ENCODE measurements at regions not wholly inside any gene's neighbourhood (a gene's known extent, or its start where the extent isn't known, plus 50 kb on each side); places are given as distances from the start of the nearest gene placed in this dataset.

DNA sequence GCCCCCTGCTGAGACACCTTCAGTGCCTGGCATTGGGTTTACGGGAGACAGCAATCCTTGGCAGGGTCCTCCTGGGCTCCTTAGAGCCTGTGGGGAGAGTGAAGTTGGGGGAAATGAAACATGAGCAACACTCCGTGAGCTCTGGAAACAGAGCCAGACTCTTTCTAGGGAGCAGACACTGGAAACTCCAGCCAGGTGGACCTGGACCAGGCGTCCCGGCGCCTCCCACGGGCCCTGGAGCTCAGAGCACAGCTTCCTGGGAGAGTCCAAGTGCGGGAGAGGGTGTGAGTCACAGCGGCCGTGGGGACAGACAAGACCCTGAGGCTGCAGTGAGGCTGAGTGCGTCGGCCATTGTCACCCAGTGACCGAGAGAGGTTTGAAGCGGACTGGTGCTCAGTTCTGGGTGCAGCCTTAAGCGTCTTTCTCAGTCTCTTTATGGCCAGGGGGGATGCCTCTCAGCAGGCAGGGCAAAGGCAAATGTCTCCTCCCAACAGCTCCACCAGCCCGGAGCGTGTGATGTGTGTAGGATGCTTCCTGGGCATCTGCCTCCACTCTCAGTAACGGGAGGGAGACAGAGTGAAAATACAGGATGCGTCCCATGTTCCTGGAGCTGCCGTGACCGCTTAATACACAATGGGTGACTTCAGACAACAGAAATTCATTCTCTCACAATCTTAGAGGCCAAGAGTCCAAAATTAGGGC is 399.2 kb downstream of the SHANK2 start:
- DNase-seq (ENCODE audit: low read depth in 2 of 3, low spot score in 2 of 3): no peak

DNA sequence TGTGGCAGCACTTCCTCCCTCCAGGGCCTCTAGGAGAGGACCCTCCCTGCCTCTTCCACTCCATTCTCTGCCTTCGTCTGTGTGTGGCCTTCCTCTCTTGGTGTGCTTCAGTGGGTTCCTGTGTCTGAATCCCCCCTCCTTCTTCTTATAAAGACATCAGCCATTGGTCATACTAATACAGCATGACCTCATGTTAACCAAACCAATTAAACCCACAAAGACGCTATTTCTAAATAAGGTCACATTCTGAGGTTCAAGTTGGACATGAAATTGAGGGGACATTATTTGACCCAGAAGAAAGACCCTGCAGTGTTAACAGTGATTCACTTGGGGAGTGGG is 398.6 kb downstream of the SHANK2 start:
- DNase-seq (ENCODE audit: low read depth in 2 of 3, low spot score in 2 of 3): no peak

DNA sequence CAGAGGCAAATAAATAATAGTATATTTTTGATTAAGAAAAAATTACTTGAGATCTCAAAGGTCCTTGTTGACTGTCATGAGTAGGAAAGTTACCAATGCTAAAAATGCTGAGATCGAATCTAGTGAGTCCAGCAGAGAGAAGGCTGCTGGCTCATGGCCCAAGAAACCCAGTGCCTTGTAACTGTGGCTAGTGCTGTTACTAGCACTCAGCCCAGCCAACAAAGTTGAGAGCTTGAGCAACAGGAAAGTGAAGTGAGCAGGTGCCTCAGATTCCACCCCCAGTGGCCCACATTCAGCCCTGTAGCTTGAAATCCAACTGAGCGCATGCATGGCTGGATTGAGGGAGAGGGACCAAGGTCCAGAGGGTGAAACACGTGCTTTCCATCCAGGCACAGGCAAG is 398.2 kb downstream of the SHANK2 start:
- DNase-seq (ENCODE audit: low read depth in 2 of 3, low spot score in 2 of 3): no peak

DNA sequence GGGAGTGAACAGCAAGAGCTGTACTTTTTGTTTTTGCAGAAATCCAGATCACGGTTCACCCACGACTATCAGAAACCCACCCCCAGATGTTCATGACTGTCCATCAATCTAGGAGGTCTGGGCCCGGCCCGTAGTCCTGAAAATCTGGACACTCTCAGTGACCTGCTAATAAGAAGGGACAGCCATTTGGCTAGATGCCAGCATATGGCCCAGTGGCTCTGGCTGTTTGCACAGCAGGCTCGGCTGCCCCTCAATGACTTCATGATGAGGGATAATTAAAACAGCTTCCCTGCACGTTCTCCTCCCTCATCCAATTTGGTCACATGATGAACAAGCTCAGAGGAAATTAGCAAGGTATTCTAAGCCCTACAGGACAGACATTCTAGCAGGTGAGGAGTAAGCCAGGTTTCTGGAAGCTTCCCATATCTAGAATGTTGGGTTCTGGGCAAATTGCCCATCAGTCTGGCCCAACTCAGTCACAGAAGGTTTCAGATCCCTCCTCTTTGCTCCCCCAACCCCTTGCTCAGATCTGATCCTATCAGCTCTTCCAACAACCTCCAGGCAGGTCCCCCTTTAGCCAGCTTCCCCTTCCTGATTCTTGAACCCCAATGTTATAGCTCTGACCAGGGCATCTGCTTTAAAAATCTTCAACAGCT is 397.3 kb downstream of the SHANK2 start:
- DNase-seq (ENCODE audit: low read depth in 2 of 3, low spot score in 2 of 3): no peak

DNA sequence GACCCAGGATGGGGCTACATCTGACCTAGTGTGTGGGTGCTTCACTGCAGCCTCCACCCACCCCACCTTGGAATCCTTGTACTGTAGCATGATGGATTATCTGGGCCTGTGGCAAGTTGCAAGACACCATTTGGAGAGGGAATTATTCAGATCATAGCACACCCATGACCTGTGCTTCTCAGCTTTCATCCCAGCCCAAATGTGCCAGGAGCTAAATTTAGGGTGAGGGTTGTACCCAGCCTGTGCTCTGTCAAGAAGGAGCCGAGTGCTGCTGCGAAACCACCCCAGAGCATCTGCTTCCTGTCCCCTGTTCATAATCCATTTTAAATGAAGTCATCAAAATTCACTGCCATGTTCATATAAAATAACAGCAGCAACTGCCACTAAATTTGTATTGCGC is 394.5 kb downstream of the SHANK2 start:
- DNase-seq (ENCODE audit: low read depth in 2 of 3, low spot score in 2 of 3): no peak

DNA sequence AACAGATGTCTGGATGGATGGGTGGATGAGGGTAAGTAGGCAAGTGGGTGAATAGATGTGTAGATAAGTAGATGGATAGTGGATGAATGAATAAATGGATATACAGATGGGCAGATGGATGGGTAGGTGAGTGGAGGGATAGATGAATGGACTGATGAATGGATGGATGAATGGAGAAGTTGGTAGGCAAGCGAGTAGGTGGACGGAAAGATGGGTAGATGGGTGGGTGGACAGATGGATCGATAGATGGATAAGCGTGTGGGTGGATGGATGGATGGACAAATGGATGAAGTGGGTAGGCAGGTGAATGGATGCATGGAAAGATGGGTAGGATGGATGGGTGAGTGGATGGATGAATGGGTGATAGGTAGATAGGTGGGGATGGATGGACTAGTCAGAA is 393.2 kb downstream of the SHANK2 start:
- DNase-seq (ENCODE audit: low read depth in 2 of 3, low spot score in 2 of 3): no peak

DNA sequence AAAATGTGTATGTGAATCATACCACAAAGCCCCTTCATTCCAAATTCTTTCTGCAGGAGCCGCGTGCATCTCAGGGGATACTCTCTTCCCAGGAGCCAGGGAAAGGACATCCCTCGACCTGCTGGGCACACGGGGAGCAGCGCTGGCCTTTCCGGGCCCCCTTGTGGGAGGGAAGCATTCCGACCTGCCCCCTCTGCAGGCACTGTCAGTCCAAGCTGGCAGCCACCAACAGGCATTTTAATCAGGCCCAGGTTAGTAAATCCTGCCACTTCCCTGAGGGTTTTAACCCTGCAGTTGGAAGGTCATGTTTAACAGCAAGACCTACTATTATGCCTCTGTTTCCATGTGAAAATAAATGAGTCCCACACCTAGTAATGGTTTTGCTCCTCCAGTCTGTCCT is 391.5 kb downstream of the SHANK2 start:
- DNase-seq (ENCODE audit: low read depth in 2 of 3, low spot score in 2 of 3): no peak

DNA sequence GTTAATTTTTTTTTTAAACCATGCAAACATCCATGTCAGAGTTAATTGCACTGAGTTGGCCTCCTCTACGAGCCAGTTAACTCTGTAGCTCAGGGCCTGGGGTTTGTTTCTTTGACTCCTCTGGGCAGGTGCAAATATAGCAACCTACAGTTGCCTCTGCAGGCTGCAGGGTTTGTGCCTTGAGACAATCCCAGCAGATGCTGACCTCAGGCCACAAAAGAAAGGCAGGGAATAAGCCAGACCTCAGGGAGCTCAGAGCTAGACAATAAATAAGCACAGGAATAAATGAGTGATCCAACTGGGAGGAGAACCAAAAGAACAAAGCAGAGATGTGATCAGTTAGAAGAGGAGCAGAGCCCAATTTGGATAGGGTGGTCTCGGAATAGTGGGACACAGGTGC is 390.8 kb downstream of the SHANK2 start:
- no peak for DNase-seq (ENCODE audit: low read depth in 2 of 3, low spot score in 2 of 3)

DNA sequence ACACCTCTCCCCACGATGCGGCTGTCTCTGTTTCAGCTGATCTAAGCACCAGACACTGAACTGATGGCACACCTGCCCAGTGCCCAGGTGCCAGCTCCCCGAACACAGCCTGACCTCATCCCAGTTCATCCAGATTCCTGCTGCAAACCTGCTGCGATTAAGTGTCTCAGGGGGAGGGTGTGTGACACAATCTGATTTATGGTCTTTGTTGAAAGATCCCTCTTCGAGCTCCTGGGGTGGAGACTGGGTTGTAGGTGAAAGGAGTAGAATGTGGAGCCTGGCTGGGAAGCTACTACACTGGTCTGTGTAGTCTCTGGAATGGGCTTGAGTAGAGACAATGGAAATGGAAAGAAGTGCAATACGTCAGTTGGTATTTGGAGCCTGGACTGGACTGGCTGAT is 390.3 kb downstream of the SHANK2 start:
- no peak for DNase-seq (ENCODE audit: low read depth in 2 of 3, low spot score in 2 of 3)

DNA sequence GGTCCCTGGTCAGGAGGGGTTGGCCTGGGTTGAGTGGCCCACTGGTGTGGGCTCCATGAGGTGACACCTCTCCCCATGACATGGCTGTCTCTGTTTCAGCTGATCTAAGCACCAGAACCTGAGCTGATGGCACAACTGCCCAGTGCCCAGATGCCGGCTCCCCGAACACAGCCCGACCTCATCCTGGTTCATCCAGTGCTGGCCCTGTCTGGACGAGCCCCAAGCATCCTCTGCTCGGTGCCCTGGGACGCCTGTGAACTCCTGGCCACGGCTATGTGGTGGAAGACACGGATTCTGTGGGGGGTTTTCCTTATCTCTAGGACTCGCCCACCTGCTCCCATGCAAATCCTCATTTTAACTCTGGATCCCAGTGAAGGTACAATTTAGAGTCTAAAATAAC is 389.2 kb downstream of the SHANK2 start:
- DNase-seq (ENCODE audit: low read depth in 2 of 3, low spot score in 2 of 3): no peak

DNA sequence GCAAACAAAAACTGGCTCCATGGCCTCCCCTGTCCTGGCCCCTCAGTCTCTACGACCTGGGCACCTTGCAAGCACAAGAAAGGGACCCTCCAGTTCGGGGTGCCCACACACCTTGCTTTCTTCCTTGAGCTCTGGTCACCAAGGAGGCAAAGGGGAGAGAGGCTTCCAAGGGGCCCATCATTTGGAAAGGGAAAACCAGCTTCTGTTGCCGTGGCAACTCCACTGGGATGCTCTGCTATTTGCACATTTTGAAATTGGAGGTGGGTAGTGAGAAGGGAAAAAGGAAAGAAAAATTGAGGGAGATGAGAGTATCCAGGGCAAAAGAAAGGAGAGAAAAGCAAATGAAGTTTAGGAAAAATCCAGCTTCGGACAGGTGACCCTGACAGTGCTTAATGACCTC is 388.4 kb downstream of the SHANK2 start:
- no peak for DNase-seq (ENCODE audit: low read depth in 2 of 3, low spot score in 2 of 3)

DNA sequence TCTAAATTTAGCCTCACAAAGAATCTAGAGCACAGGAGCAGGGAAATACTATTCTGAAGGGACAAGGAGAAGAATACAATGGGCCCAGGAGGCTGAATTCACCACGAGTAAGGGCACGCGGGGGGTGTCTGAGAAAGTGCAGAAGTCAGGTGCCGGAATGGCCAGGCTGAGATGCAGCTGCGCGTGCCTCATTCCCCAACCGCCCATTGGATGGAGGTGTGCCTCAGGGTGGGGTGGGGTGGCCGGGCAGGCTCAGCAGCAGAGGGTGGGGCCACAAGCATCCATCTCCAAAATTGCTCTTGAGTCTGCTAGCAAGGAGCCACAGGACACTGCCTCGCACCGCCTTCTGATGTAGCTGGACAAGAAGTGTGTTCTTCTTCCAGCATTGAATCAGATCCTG is 387.0 kb downstream of the SHANK2 start:
- no peak for DNase-seq (ENCODE audit: low read depth in 2 of 3, low spot score in 2 of 3)

DNA sequence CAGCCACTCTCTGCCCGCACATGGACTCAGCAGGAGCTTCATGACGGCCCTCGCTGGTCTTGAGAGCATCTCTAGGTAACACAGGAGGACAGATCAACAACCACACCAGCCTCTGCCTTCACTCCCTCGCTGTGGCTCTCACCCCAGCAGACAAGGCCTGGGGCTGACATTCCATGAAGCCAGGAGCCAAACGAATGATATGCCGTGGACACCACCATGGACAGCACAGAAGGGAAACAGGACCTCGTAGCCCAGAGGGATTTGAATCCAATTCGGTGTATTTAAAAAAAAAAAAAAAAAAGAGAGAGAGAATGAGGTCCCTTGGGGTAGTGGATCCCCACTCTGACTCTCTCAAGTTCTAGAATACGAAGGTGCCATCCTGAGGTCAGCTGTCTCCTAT is 385.5 kb downstream of the SHANK2 start:
- no peak for DNase-seq (ENCODE audit: low read depth in 2 of 3, low spot score in 2 of 3)

DNA sequence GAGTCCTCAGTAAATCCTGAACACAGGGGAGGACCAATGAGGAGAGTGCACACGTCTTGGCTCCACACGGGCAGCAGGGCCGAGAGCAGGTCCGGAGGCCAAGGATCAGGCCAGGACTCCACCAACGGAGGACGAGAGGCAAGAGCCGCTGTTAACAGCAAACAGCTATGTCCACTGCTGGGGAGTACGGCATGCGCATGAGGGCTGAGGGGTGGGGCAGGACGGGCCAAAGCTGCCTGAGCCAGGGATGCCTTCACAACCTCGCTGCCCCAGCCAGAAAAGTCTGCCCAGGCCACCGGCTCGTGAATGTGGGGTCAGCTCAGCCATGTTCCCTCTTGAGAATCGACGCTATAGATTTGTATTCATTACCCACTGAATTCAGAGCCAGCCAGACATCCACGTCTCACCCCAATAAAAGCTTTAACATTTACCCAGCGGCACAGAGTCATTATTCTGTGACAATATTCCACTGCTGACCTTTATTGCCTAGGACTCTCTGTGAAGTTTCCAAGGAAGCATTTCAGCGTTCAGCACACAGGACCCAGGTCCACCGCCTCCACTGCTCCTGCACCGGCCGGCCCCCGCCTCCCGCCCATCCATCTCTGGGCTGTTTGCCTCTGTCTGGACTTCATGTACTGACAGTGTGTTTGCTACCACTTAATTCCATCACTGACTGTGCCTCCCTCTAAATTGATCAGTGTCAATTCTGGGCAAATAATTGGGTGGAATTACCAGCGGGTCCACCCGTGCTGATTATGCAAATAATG is 384.9 kb downstream of the SHANK2 start:
- DNase-seq (ENCODE audit: low read depth in 2 of 3, low spot score in 2 of 3): no peak

DNA sequence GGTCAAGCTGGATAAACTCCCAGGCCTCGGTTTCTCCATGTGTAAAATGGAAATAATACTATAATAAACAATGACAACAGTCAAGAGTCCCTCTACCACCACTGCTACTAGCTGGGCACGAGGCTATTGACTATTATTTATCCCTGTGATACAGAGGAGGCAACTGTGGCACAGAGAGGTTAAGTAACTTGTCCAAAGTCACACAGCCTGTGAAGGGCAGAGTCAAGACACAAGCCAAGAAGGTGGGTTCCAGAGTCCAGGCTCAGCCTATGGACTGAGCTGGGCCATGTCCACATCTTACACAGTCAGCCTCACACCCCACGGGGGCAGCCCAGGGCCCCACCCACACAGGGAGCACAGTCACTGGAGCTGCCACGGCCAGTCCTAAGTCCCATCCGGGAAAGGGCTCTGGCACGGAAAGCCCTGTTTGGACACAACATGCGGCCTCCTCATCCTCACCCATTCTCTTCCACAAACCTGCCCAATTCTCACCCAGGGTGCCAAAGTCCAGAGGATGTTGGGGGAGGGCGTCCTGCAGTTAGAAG is 384.0 kb downstream of the SHANK2 start:
- DNase-seq (ENCODE audit: low read depth in 2 of 3, low spot score in 2 of 3): no peak

DNA sequence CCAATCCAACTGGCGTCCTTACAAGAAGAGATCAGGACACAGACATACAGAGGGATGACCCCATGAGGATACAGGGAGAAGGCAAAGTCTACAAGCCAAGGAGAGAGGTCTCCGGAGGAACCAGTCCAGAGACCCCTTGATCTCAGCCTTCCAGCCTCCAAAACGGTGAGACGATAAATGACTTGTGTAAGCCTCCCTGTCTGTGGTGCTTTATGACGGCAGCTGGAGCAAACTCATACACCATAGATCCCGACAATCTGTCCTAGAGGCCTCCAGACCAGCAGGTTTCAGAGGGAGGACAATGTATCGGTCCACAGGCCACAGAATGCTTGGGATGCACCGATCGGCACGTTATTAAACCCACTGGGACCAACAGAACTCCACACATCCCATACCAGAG is 383.3 kb downstream of the SHANK2 start:
- DNase-seq (ENCODE audit: low read depth in 2 of 3, low spot score in 2 of 3): no peak

DNA sequence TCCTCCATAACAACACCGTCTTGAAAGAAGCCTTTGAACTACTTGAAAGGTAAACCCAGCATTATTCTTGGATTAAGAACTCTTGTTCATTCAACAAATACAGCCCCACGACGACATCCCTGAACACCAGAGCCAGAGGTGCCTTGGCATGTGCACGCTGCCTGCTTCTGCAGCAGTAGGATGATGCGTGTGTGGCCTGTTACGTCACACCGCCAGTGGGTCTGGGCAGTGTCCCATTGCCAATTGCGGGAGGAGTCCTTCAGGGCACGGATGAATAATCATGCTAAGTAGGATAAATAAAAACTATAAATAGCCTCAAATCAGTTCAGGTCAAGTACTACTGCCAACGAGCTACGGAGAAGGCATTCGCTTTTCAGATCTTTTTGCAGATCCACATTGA is 380.5 kb downstream of the SHANK2 start:
- DNase-seq (ENCODE audit: low read depth in 2 of 3, low spot score in 2 of 3): no peak

DNA sequence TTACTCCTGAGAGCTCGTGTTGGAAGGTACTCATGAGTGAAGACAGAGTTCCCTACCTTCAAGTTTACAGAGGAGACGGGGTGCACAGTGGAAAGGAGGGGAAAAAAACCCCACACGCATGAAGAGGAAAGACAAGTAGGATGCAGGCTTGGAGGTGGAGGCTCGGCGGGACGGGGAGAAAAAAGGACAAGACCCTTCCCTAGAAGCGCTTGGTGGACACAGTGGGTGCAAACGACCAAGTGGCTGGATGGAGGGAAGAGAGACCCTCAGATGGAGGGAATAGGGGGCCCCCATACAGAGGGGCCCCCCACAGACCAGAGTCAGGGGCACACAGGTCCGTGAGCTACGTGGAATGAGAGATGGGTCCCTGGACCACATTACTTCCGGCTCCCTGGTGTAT is 380.1 kb downstream of the SHANK2 start:
- no peak for DNase-seq (ENCODE audit: low read depth in 2 of 3, low spot score in 2 of 3)

DNA sequence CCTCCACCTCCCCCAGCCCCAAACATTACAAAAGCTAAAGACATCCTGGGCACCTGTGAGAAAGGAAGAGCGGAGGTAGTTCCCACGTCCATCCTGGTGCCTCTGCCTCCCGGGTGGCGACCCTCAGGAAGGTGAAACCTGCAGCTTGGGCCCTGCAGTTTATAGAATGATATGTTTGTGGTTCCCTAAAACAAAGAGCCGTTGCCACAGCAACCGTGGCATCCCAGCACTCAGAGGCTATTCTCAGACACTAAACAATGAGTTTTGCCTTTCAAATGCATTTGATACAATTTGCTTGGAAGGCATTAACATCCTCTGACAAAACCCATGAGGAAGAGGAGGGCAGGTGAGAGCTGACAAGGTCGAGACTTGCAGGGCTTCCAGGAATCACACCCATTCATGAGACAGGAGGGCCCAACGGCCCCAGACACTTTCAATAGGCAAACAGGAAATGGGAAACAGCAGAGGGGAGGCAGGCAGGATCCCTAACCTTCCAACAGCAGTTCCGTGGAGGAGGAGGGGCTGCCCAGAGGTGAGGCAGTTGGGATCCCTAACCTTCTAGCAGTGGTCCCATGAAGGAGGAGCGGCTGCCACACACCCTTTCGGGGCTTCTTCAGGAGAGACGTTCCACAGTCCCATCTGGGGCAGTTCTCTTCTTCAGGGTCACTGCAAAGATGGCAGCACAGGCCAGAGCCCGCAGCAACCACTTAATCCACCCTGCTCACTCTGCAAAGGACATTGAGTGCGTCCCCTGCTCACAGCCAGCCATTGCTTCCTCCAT is 379.2 kb downstream of the SHANK2 start:
- DNase-seq (ENCODE audit: low read depth in 2 of 3, low spot score in 2 of 3): peak in 2 of 3 donors; percentile 5 to 29

DNA sequence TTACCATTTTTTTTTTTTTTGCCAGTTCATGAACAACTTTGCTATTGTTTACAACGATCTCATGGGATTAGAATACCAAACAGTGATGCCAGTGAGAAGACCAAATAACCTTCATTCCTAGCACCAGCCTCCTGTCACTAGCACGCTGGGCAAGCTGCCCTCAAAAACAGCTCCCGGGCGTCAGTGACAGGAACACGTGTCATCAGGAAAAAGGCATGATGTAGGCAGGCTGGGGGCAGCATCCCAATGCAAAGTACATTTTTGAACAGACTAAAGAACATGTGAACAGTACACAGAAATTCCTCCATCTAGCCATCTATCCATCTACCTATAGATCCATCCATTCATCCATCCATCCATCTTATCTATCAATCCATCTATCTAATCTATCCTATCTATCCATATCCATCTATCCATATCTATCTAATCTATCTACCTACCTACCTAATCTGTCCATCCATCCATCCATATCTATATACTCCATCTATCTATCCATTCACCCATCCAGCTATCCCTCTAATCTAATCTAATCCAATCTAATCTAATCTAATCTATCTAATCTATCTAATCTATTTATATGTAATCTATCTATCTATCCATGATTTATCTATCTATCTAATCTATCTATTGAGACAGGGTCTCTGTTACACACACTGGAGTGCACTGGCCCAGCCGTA is 378.5 kb downstream of the SHANK2 start:
- no peak for DNase-seq (ENCODE audit: low read depth in 2 of 3, low spot score in 2 of 3)

DNA sequence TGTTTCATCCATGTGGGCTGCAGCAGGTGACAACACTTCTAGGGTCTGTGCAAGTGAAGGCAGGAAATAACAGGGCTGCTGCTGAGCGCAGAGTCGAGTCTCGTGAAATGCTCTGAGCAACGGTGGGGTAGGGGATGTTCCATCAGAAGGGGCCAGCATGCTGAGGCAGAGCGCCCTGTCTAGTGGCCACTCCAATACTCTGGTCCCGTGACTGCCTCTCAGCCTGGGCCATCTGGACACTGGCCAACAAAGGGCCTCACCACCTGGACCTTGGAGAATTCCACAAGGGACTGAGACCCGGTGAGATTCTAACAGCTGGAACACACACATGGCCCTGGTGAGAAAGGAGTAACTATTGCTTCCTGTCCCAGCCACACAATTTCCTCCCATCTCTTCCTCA is 375.7 kb downstream of the SHANK2 start:
- no peak for DNase-seq (ENCODE audit: low read depth in 2 of 3, low spot score in 2 of 3)

All from hematopoietic multipotent progenitor cell (in vitro differentiated cells).